Esophagus squamous epithelium (tissue), 5 donors: ENCODE measurements at regions not wholly inside any gene's neighbourhood (a gene's known extent, or its start where the extent isn't known, plus 50 kb on each side); places are given as distances from the start of the nearest gene placed in this dataset.

Experiments
- DNase-seq: peaks from one replicate; lab custom pipeline; 2025; lab: John Stamatoyannopoulos, UW
- H3K27ac ChIP-seq, 4 donors: fragments of 200-600 bp; sonication (generic); one replicate each; pipeline ENCODE4 v1.5.1; 2016 to 2019; ENCODE audit warnings: mild to moderate bottlenecking in 1 of 4
- H3K27me3 ChIP-seq, 4 donors: fragments of 200-600 bp; sonication (generic); 1 replicate in 3 of 4; 2 replicates in 1 of 4; pipeline versions ENCODE4 v1.5.1 to v1.6.0; 2017 to 2021; ENCODE audit warnings: antibody characterized with exemption in 1 of 4
- H3K36me3 ChIP-seq, 3 donors: fragments of 200-600 bp; sonication (generic); one replicate each; pipeline ENCODE4 v1.5.1; 2016 to 2019
- H3K4me1 ChIP-seq, 3 donors: fragments of 200-600 bp; sonication (generic); one replicate each; pipeline ENCODE4 v1.5.1; 2017 to 2019
- H3K4me3 ChIP-seq, 4 donors: fragments of 200-600 bp; sonication (generic); 1 replicate in 3 of 4; 2 replicates in 1 of 4; pipeline ENCODE4 v1.5.1; 2016 to 2019; ENCODE audit warnings: mild to moderate bottlenecking in 2 of 4, moderate library complexity in 1 of 4
- H3K9me3 ChIP-seq, 3 donors: fragments of 200-600 bp; sonication (generic); one replicate each; pipeline ENCODE4 v1.5.1; 2016 to 2019
- POLR2A ChIP-seq, 4 donors: fragments of 450-650 bp; IDR thresholded peaks; one replicate each; pipeline ENCODE4 v1.6.1; 2017; ENCODE audit warnings: antibody characterized with exemption in 4 of 4, mild to moderate bottlenecking in 4 of 4, moderate library complexity in 3 of 4
- WGBS, 2 donors: methylation state at CpG; one replicate each; pipeline ENCODE4 v1.1.5; 2018; 5-methylcytosine and 5-hydroxymethylcytosine counted together
- intact Hi-C: fragments of 100-400 bp; cut with DNase I; formaldehyde crosslinking; loops from one replicate; pipeline ENCODE4 v1.15.0; 2022
- TF ChIP-seq, protein P1 (sequence below), 6 experiments: fragments of 450-650 bp in 4 of 6; fragments of 200-600 bp in 2 of 6; sonication (generic) in 2 of 6; IDR thresholded peaks; one replicate each; pipeline ENCODE4 v1.5.1; 2016 to 2019; ENCODE audit warnings: antibody characterized with exemption in 6 of 6, mild to moderate bottlenecking in 4 of 6, moderate library complexity in 4 of 6
- donor health status: DM: yes; HTN: yes; CAD: no.

DNA sequence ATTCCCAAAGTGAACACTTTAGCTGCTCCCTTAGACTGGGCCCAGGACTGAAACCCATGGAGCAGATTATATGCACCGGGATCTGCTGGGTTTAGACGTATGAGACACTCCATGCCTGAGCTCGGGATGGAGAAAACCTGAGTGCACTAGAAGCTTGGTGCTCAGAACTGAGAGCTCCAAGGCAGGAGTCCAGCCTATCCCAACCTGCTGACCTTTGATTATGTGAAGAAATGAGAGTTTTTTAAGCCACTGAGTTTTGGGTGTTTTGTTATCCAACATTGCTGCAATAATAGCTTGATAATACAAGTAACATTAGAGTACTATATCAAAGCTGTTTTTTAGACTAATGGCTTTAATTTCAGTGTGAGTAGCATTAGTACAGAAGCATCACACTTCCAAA, 131.5 kb upstream of the KCNK1 start:
- intact Hi-C loops: no loop called here
- WGBS, 2 donors: 89 to 100% methylated on average over 2 to 3 of the region's 3 CpGs

GRCh38 chr1:233485385-233485784, 128.5 kb upstream of the KCNK1 start:
- no peak for DNase-seq
- H3K27ac ChIP-seq: no peak overlapping the region
- no peaks in the 10 kb centered on the region for H3K27me3 ChIP-seq

More for the DNA sequence above, 131.5 kb upstream of the KCNK1 start:
- TF ChIP-seq, protein P1, sequence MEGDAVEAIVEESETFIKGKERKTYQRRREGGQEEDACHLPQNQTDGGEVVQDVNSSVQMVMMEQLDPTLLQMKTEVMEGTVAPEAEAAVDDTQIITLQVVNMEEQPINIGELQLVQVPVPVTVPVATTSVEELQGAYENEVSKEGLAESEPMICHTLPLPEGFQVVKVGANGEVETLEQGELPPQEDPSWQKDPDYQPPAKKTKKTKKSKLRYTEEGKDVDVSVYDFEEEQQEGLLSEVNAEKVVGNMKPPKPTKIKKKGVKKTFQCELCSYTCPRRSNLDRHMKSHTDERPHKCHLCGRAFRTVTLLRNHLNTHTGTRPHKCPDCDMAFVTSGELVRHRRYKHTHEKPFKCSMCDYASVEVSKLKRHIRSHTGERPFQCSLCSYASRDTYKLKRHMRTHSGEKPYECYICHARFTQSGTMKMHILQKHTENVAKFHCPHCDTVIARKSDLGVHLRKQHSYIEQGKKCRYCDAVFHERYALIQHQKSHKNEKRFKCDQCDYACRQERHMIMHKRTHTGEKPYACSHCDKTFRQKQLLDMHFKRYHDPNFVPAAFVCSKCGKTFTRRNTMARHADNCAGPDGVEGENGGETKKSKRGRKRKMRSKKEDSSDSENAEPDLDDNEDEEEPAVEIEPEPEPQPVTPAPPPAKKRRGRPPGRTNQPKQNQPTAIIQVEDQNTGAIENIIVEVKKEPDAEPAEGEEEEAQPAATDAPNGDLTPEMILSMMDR (IDR thresholded peaks at IDR 0.05): no peak
- TF ChIP-seq POLR2A (IDR thresholded peaks at IDR 0.05): no peak
- Histone ChIP-seq H3K27me3 (no peaks in the 10 kb centered on the region), H3K4me1 (peaks cover 0 to 6% (median 0%) of the 10 kb centered on the region in 3 donors), H3K9me3 (no peaks in the 10 kb centered on the region), H3K36me3 (no peaks in the 10 kb centered on the region), H3K4me3 (no peak overlapping the region), H3K27ac (no peak overlapping the region)
- no peak for DNase-seq

DNA sequence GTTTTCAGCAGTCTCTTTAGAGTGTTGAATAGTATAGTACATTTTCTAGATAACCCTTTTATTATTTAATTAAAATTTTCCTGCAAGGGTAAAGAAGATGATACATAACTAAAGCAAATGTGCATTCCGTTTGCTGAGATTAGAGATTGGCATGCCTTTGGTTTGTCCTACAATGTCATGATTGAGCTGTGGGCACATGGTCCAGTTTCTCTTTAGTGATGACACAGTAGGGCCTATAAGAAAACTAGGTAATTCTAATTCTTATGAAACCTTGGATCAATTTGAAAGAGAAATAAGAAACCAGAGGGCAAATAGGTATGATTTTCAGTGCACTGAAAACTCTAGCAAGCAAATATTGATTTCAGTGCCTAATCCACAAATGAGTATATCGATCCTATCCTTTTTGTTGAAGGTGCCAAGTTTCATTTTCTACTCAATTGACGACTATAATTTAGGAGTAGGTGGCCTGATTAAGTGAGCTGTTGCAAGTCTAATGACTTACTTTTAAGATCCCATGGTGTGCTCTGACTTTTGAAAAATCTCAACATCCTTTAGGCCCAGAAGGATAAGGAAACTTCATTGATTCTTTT, 128.0 kb upstream of the KCNK1 start:
- no peak for TF ChIP-seq POLR2A (IDR thresholded peaks at IDR 0.05)
- TF ChIP-seq, protein P1 (IDR thresholded peaks at IDR 0.05): no peak
- H3K27ac ChIP-seq: no peak overlapping the region
- H3K9me3 ChIP-seq: no peaks in the 10 kb centered on the region
- DNase-seq: no peak
- intact Hi-C loops: no loop called here
- H3K36me3 ChIP-seq: no peaks in the 10 kb centered on the region
- no peak overlapping the region for H3K4me3 ChIP-seq
- WGBS, 2 donors: 54 to 57% methylated on average over 3 of the region's 3 CpGs
- no peaks in the 10 kb centered on the region for H3K4me1 ChIP-seq
- no peaks in the 10 kb centered on the region for H3K27me3 ChIP-seq

More at GRCh38 chr1:233485385-233485784, 128.5 kb upstream of the KCNK1 start:
- intact Hi-C loops: no loop called here
- no peaks in the 10 kb centered on the region for H3K9me3 ChIP-seq
- H3K4me1 ChIP-seq: no peaks in the 10 kb centered on the region
- no peaks in the 10 kb centered on the region for H3K36me3 ChIP-seq
- no peak for TF ChIP-seq POLR2A (IDR thresholded peaks at IDR 0.05)
- TF ChIP-seq, protein P1 (IDR thresholded peaks at IDR 0.05): no peak
- H3K4me3 ChIP-seq: no peak overlapping the region

DNA sequence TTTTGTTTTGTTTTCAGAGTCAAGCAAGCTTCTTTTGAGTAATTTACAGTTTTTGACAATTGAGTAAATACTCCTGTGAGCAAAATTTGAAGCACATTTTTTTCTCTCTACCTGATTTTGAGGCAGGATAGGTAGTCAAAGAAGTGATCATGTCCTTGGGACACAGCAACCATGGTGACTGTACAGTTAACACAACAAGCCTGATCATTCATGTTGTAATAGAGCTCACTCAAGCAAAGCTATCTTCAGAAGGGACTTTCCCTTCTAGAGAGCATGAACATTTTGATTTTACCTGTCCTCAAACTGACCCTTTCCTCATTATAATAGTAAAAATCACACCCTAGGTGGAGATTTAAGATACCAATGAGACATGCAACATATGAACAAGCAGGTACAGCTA, 126.5 kb upstream of the KCNK1 start:
- Histone ChIP-seq H3K4me3 (no peak overlapping the region), H3K27me3 (no peaks in the 10 kb centered on the region), H3K27ac (no peak overlapping the region), H3K9me3 (no peaks in the 10 kb centered on the region), H3K4me1 (no peaks in the 10 kb centered on the region), H3K36me3 (no peaks in the 10 kb centered on the region)
- no peak for DNase-seq
- intact Hi-C loops: no loop called here
- TF ChIP-seq, protein P1 (IDR thresholded peaks at IDR 0.05): no peak
- no peak for TF ChIP-seq POLR2A (IDR thresholded peaks at IDR 0.05)

DNA sequence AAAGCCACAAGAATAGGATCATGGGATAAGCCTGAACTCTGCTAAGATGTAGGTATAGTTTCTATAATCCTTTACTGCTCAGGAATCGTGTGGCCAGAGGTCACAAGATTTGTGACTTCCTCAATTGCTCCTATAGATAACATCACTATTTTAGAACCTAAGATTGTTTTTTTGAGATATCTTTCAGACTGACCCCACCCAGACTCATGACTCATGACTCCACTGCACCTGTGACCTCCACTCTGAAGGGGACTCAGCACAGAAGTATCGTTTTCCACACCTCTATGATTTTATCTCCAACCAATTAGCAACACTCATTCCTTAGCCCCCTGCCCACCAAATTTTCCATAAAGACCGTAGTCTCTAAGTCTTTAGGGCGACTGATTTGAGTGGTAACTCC, 124.5 kb upstream of the KCNK1 start:
- no peak for DNase-seq
- H3K4me1 ChIP-seq: no peaks in the 10 kb centered on the region
- H3K4me3 ChIP-seq: no peak overlapping the region
- no peak overlapping the region for H3K27ac ChIP-seq
- no peaks in the 10 kb centered on the region for H3K27me3 ChIP-seq
- TF ChIP-seq, protein P1 (IDR thresholded peaks at IDR 0.05): no peak
- no peak for TF ChIP-seq POLR2A (IDR thresholded peaks at IDR 0.05)
- no peaks in the 10 kb centered on the region for H3K36me3 ChIP-seq
- no peaks in the 10 kb centered on the region for H3K9me3 ChIP-seq
- 65 to 78% methylated on average over 4 of the region's 4 CpGs for WGBS, 2 donors
- intact Hi-C loops: no loop called here
